Mesendoderm (in vitro differentiated cells): ENCODE measurements at regions not wholly inside any gene's neighbourhood (a gene's known extent, or its start where the extent isn't known, plus 50 kb on each side); places are given as distances from the start of the nearest gene placed in this dataset.
A peak's percentile ranks its signal among the peaks of the same experiment; 100 is the strongest.

Source experiments
- DNase-seq: peaks from one replicate; pipeline ENCODE4 v3.0.0; 2013
- H2AK5ac ChIP-seq: 2 replicates; pipeline ENCODE4 v1.6.1; 2013; ENCODE audit warnings: low read length, inconsistent platforms
- H2BK120ac ChIP-seq: 2 replicates; pipeline ENCODE4 v1.6.1; 2013; ENCODE audit warnings: low read depth, mild to moderate bottlenecking, low read length, moderate library complexity, mixed read lengths
- H2BK15ac ChIP-seq: replicated peaks from 2 replicates; pipeline ENCODE4 v1.6.1; 2013; ENCODE audit warnings: low read depth, mild to moderate bottlenecking, moderate library complexity
- H2BK5ac ChIP-seq: 2 replicates; pipeline ENCODE4 v1.6.1; 2013; ENCODE audit warnings: low read length, inconsistent platforms
- H3K18ac ChIP-seq: 2 replicates; pipeline ENCODE4 v1.6.1; 2013; ENCODE audit warnings: mild to moderate bottlenecking, low read length, mixed read lengths
- H3K23ac ChIP-seq: one replicate; pipeline ENCODE4 v1.6.1; 2013; ENCODE audit warnings: low read length
- H3K27ac ChIP-seq: 2 replicates; pipeline ENCODE4 v1.5.1; 2013; ENCODE audit warnings: low read depth, mild to moderate bottlenecking, inconsistent platforms, low read length, moderate library complexity
- H3K27me3 ChIP-seq: 2 replicates; pipeline ENCODE4 v1.6.1; 2013; ENCODE audit warnings: low read length, control low read depth, mild to moderate bottlenecking, inconsistent platforms; ENCODE audit not compliant: insufficient read depth, poor library complexity
- H3K36me3 ChIP-seq: 2 replicates; pipeline ENCODE4 v1.6.1; 2013; ENCODE audit warnings: low read length, inconsistent platforms; ENCODE audit not compliant: control insufficient read depth, insufficient read depth
- H3K4ac ChIP-seq: one replicate; pipeline ENCODE4 v1.6.1; 2013; ENCODE audit warnings: low read depth, mild to moderate bottlenecking, low read length, moderate library complexity
- H3K4me1 ChIP-seq: 2 replicates; pipeline ENCODE4 v1.6.1; 2013; ENCODE audit warnings: low read depth, low read length, inconsistent platforms; ENCODE audit not compliant: control insufficient read depth
- H3K4me2 ChIP-seq: 2 replicates; pipeline ENCODE4 v1.6.1; 2013; ENCODE audit warnings: low read length
- H3K4me3 ChIP-seq: 2 replicates; pipeline ENCODE4 v1.5.1; 2013; ENCODE audit warnings: mild to moderate bottlenecking, low read length
- H3K56ac ChIP-seq: one replicate; pipeline ENCODE4 v1.6.1; 2013; ENCODE audit warnings: low read length
- H3K79me1 ChIP-seq: 2 replicates; pipeline ENCODE4 v1.6.1; 2013; ENCODE audit warnings: low read length, inconsistent platforms
- H3K79me2 ChIP-seq: 2 replicates; pipeline ENCODE4 v1.6.1; 2013; ENCODE audit warnings: mild to moderate bottlenecking, low read length; ENCODE audit not compliant: control insufficient read depth, insufficient read depth
- H3K9ac ChIP-seq: 2 replicates; pipeline ENCODE4 v1.6.1; 2013; ENCODE audit warnings: low read length, inconsistent platforms
- H4K5ac ChIP-seq: one replicate; pipeline ENCODE4 v1.6.1; 2013; ENCODE audit warnings: low read length
- H4K8ac ChIP-seq: one replicate; pipeline ENCODE4 v1.6.1; 2013; ENCODE audit warnings: low read depth, mild to moderate bottlenecking, control low read depth, low read length, moderate library complexity
- WGBS: extraction: QIAGEN DNeasy Blood & Tissue Kit; methylation state at CpG from one replicate; pipeline ENCODE4 v1.1.7; 2013; ENCODE audit warnings: low lambda C conversion rate, missing lambda C conversion rate; ENCODE audit not compliant: insufficient coverage; ENCODE audit errors: extremely low coverage; 5-methylcytosine and 5-hydroxymethylcytosine counted together

GRCh38 chr15:62459875-62460274 is 294.8 kb upstream of the C2CD4B start:
- Histone ChIP-seq H4K5ac (no peak overlapping the region), H3K4ac (no peak overlapping the region), H2BK120ac (no peak overlapping the region), H2AK5ac (no peak overlapping the region), H3K79me2 (peaks cover 2% of the 10 kb centered on the region), H3K9ac (no peak overlapping the region), H3K4me3 (no peak overlapping the region), H4K8ac (no peak overlapping the region), H3K4me2 (no peak overlapping the region), H2BK15ac (no peak overlapping the region), H3K27ac (no peak overlapping the region), H3K27me3 (no peaks in the 10 kb centered on the region), H3K23ac (no peak overlapping the region), H3K36me3 (no peaks in the 10 kb centered on the region), H3K79me1 (peaks cover 10% of the 10 kb centered on the region), H3K4me1 (peaks cover 5% of the 10 kb centered on the region), H2BK5ac (no peak overlapping the region), H3K56ac (no peak overlapping the region), H3K18ac (no peak overlapping the region)
- WGBS, result no CpG with 5 or more reads among the region's 6 CpGs
- DNase-seq, result no peak

- H3K4ac ChIP-seq, result no peak overlapping the region
- no peak overlapping the region for H4K8ac ChIP-seq
- H2BK120ac ChIP-seq, result no peak overlapping the region
- H3K4me2 ChIP-seq, result no peak overlapping the region
- H3K27ac ChIP-seq, result no peak overlapping the region
- no peak overlapping the region for H4K5ac ChIP-seq
- H3K4me1 ChIP-seq, result peaks cover 11% of the 10 kb centered on the region
- H2AK5ac ChIP-seq, result no peak overlapping the region
- peaks cover 8% of the 10 kb centered on the region for H3K79me1 ChIP-seq
- no peaks in the 10 kb centered on the region for H3K27me3 ChIP-seq
- no peak overlapping the region for H3K56ac ChIP-seq
- H3K4me3 ChIP-seq, result no peak overlapping the region
- WGBS, result no CpG with 5 or more reads among the region's 1 CpG
- peaks cover 5% of the 10 kb centered on the region for H3K79me2 ChIP-seq
- H2BK5ac ChIP-seq, result no peak overlapping the region
- H2BK15ac ChIP-seq, result no peak overlapping the region
- no peak overlapping the region for H3K23ac ChIP-seq
- no peaks in the 10 kb centered on the region for H3K36me3 ChIP-seq
- H3K9ac ChIP-seq, result no peak overlapping the region
- no peak overlapping the region for H3K18ac ChIP-seq
- DNase-seq, result no peak
Measured at GRCh38 chr15:62462268-62462667, 297.2 kb upstream of the C2CD4B start.

GRCh38 chr15:62462721-62463120 is 297.6 kb upstream of the C2CD4B start:
- no peak for DNase-seq
- no CpG with 5 or more reads among the region's 7 CpGs for WGBS

GRCh38 chr15:62464705-62465104 is 299.6 kb upstream of the C2CD4B start:
- no peak overlapping the region for H4K5ac ChIP-seq
- H3K23ac ChIP-seq, result no peak overlapping the region
- no peak overlapping the region for H2BK15ac ChIP-seq
- no peak overlapping the region for H2BK120ac ChIP-seq
- peak; percentile 81 for DNase-seq
- no peak overlapping the region for H3K4me2 ChIP-seq
- H3K4ac ChIP-seq, result no peak overlapping the region
- no peak overlapping the region for H3K18ac ChIP-seq
- no CpG with 5 or more reads among the region's 5 CpGs for WGBS
- no peak overlapping the region for H3K56ac ChIP-seq
- peaks cover 11% of the 10 kb centered on the region for H3K4me1 ChIP-seq
- H3K27ac ChIP-seq, result no peak overlapping the region
- peaks cover 9% of the 10 kb centered on the region for H3K79me1 ChIP-seq
- H3K27me3 ChIP-seq, result no peaks in the 10 kb centered on the region
- H3K4me3 ChIP-seq, result no peak overlapping the region
- no peak overlapping the region for H3K9ac ChIP-seq
- H2BK5ac ChIP-seq, result no peak overlapping the region
- H4K8ac ChIP-seq, result no peak overlapping the region
- H3K36me3 ChIP-seq, result no peaks in the 10 kb centered on the region
- no peak overlapping the region for H2AK5ac ChIP-seq
- peaks cover 5% of the 10 kb centered on the region for H3K79me2 ChIP-seq

More at GRCh38 chr15:62462721-62463120, 297.6 kb upstream of the C2CD4B start:
- H2AK5ac ChIP-seq, result no peak overlapping the region
- no peak overlapping the region for H3K4me3 ChIP-seq
- H3K4me2 ChIP-seq, result no peak overlapping the region
- H4K5ac ChIP-seq, result no peak overlapping the region
- H2BK5ac ChIP-seq, result no peak overlapping the region
- H3K4ac ChIP-seq, result no peak overlapping the region
- no peak overlapping the region for H2BK15ac ChIP-seq
- H3K23ac ChIP-seq, result no peak overlapping the region
- peaks cover 8% of the 10 kb centered on the region for H3K79me1 ChIP-seq
- no peaks in the 10 kb centered on the region for H3K36me3 ChIP-seq
- peaks cover 5% of the 10 kb centered on the region for H3K79me2 ChIP-seq
- H3K56ac ChIP-seq, result no peak overlapping the region
- H3K9ac ChIP-seq, result no peak overlapping the region
- peaks cover 11% of the 10 kb centered on the region for H3K4me1 ChIP-seq
- no peak overlapping the region for H2BK120ac ChIP-seq
- no peaks in the 10 kb centered on the region for H3K27me3 ChIP-seq
- H4K8ac ChIP-seq, result no peak overlapping the region
- H3K27ac ChIP-seq, result no peak overlapping the region
- no peak overlapping the region for H3K18ac ChIP-seq

GRCh38 chr15:62465173-62465572 is 300.1 kb upstream of the C2CD4B start:
- H2BK5ac ChIP-seq, result no peak overlapping the region
- H2BK15ac ChIP-seq, result no peak overlapping the region
- H3K36me3 ChIP-seq, result no peaks in the 10 kb centered on the region
- DNase-seq, result peak; percentile 44
- no peak overlapping the region for H2AK5ac ChIP-seq
- H3K79me2 ChIP-seq, result peaks cover 5% of the 10 kb centered on the region
- H3K56ac ChIP-seq, result peak overlapping the region; percentile 75
- H3K18ac ChIP-seq, result no peak overlapping the region
- WGBS, result no CpG with 5 or more reads among the region's 12 CpGs
- H4K8ac ChIP-seq, result no peak overlapping the region
- H4K5ac ChIP-seq, result no peak overlapping the region
- no peak overlapping the region for H2BK120ac ChIP-seq
- H3K23ac ChIP-seq, result no peak overlapping the region
- peak overlapping the region; percentile 56 for H3K27ac ChIP-seq
- no peak overlapping the region for H3K9ac ChIP-seq
- no peak overlapping the region for H3K4me3 ChIP-seq
- H3K4ac ChIP-seq, result no peak overlapping the region
- H3K4me2 ChIP-seq, result no peak overlapping the region
- no peaks in the 10 kb centered on the region for H3K27me3 ChIP-seq
- H3K79me1 ChIP-seq, result peaks cover 13% of the 10 kb centered on the region
- peaks cover 14% of the 10 kb centered on the region for H3K4me1 ChIP-seq

- Histone ChIP-seq H3K79me2 (peaks cover 5% of the 10 kb centered on the region), H3K4me2 (no peak overlapping the region), H2AK5ac (no peak overlapping the region), H3K4me1 (peaks cover 18% of the 10 kb centered on the region), H2BK15ac (no peak overlapping the region), H3K56ac (peak overlapping the region; percentile 27), H4K8ac (no peak overlapping the region), H2BK5ac (no peak overlapping the region), H2BK120ac (no peak overlapping the region), H4K5ac (no peak overlapping the region), H3K27me3 (no peaks in the 10 kb centered on the region), H3K4me3 (no peak overlapping the region), H3K23ac (no peak overlapping the region), H3K36me3 (no peaks in the 10 kb centered on the region), H3K4ac (no peak overlapping the region), H3K9ac (no peak overlapping the region), H3K27ac (no peak overlapping the region), H3K18ac (no peak overlapping the region), H3K79me1 (peaks cover 14% of the 10 kb centered on the region)
- DNase-seq, result no peak
Measured at GRCh38 chr15:62469478-62469873, 304.4 kb upstream of the C2CD4B start.
